Neuronal stem cell (in vitro differentiated cells): ENCODE measurements at regions not wholly inside any gene's neighbourhood (a gene's known extent, or its start where the extent isn't known, plus 50 kb on each side); places are given as distances from the start of the nearest gene placed in this dataset.

Source experiments
- DNase-seq: peaks from one replicate; pipeline ENCODE4 v3.0.0-alpha.2; 2013; ENCODE audit warnings: low spot score
- H2AFZ ChIP-seq: one replicate; pipeline ENCODE4 v1.6.1; 2013; ENCODE audit warnings: mild to moderate bottlenecking, low read length, inconsistent platforms
- H2AK5ac ChIP-seq: 2 replicates; pipeline ENCODE4 v1.6.1; 2013; ENCODE audit warnings: low read depth, mild to moderate bottlenecking, inconsistent platforms, low read length, moderate library complexity, mixed read lengths
- H2BK120ac ChIP-seq: 2 replicates; pipeline ENCODE4 v1.6.1; 2013; ENCODE audit warnings: low read depth, mild to moderate bottlenecking, inconsistent platforms, low read length, moderate library complexity, mixed read lengths
- H2BK12ac ChIP-seq: one replicate; pipeline ENCODE4 v1.6.1; 2013; ENCODE audit warnings: low read length, inconsistent platforms
- H2BK15ac ChIP-seq: 2 replicates; pipeline ENCODE4 v1.6.1; 2013; ENCODE audit warnings: mild to moderate bottlenecking, low read length, inconsistent platforms, mixed read lengths
- H2BK5ac ChIP-seq: one replicate; pipeline ENCODE4 v1.6.1; 2013; ENCODE audit warnings: inconsistent platforms, mild to moderate bottlenecking, low read length, moderate library complexity
- H3K14ac ChIP-seq: one replicate; pipeline ENCODE4 v1.6.1; 2013; ENCODE audit warnings: low read length, inconsistent platforms
- H3K18ac ChIP-seq: 2 replicates; pipeline ENCODE4 v1.6.1; 2013; ENCODE audit warnings: low read length, inconsistent platforms
- H3K23ac ChIP-seq: 2 replicates; pipeline ENCODE4 v1.6.1; 2013; ENCODE audit warnings: low read depth, mild to moderate bottlenecking, mixed read lengths, low read length, inconsistent platforms; ENCODE audit not compliant: poor library complexity
- H3K27ac ChIP-seq: replicated peaks from 3 replicates; pipeline ENCODE4 v1.5.1; 2013; ENCODE audit warnings: low read length, inconsistent platforms
- H3K27me3 ChIP-seq, 3 experiments: 2 replicates each; pipeline ENCODE4 v1.6.1; 2013; ENCODE audit warnings: low read length in 3 of 3, mild to moderate bottlenecking in 2 of 3, inconsistent platforms in 1 of 3, low read depth in 1 of 3, mixed read lengths in 1 of 3, moderate library complexity in 1 of 3; ENCODE audit not compliant: control insufficient read depth in 3 of 3, insufficient read depth in 3 of 3
- H3K36me3 ChIP-seq, 2 donors: replicated peaks in 1 of 2; 2 replicates each; pipeline ENCODE4 v1.6.1; 2013; ENCODE audit warnings: low read length in 2 of 2; ENCODE audit not compliant: control insufficient read depth in 2 of 2, insufficient read depth in 2 of 2
- H3K4ac ChIP-seq: 2 replicates; pipeline ENCODE4 v1.6.1; 2013; ENCODE audit warnings: inconsistent platforms, mild to moderate bottlenecking, low read length, moderate library complexity
- H3K4me1 ChIP-seq, 2 donors: 1 replicate in 1 of 2; 2 replicates in 1 of 2; pipeline ENCODE4 v1.6.1; 2013; ENCODE audit warnings: low read length in 2 of 2, low read depth in 1 of 2; ENCODE audit not compliant: control insufficient read depth in 2 of 2, insufficient read depth in 1 of 2
- H3K4me2 ChIP-seq: one replicate; pipeline ENCODE4 v1.6.1; 2013; ENCODE audit warnings: mild to moderate bottlenecking, low read length, inconsistent platforms; ENCODE audit not compliant: insufficient read depth, poor library complexity, severe bottlenecking
- H3K4me3 ChIP-seq, 2 donors: 2 replicates each; pipeline ENCODE4 v1.5.1; 2013; ENCODE audit warnings: low read length in 2 of 2, mild to moderate bottlenecking in 2 of 2, inconsistent platforms in 1 of 2, moderate library complexity in 1 of 2
- H3K79me1 ChIP-seq: one replicate; pipeline ENCODE4 v1.6.1; 2013; ENCODE audit warnings: low read depth, mild to moderate bottlenecking, inconsistent platforms, low read length, moderate library complexity
- H3K9ac ChIP-seq: one replicate; pipeline ENCODE4 v1.6.1; 2013; ENCODE audit warnings: mild to moderate bottlenecking, low read depth, low read length, inconsistent platforms; ENCODE audit not compliant: poor library complexity
- H3K9me3 ChIP-seq, 2 donors: replicated peaks in 1 of 2; 2 replicates each; pipeline versions ENCODE3 to v1.6.1; 2013; ENCODE audit warnings: low read length in 2 of 2, mild to moderate bottlenecking in 2 of 2, inconsistent platforms in 1 of 2, low read depth in 1 of 2, mixed read lengths in 1 of 2, moderate library complexity in 1 of 2; ENCODE audit not compliant: control insufficient read depth in 2 of 2, insufficient read depth in 1 of 2
- H4K8ac ChIP-seq: one replicate; pipeline ENCODE4 v1.6.1; 2013; ENCODE audit warnings: low read depth, mild to moderate bottlenecking, inconsistent platforms, low read length, moderate library complexity
- H4K91ac ChIP-seq: one replicate; pipeline ENCODE4 v1.6.1; 2013; ENCODE audit warnings: low read length, low read depth, mild to moderate bottlenecking, inconsistent platforms; ENCODE audit not compliant: poor library complexity
- WGBS, 2 donors: extraction: QIAGEN DNeasy Blood & Tissue Kit; methylation state at CpG; one replicate each; pipeline ENCODE4 v1.1.7; 2013; ENCODE audit warnings: missing lambda C conversion rate in 2 of 2, mixed read lengths in 1 of 2; ENCODE audit not compliant: insufficient read length in 2 of 2, insufficient replicate concordance in 1 of 2; ENCODE audit errors: extremely low coverage in 2 of 2; 5-methylcytosine and 5-hydroxymethylcytosine counted together

- no peak overlapping the region for H3K14ac ChIP-seq
- no peaks in the 10 kb centered on the region for H3K36me3 ChIP-seq
- H3K4me2 ChIP-seq, result no peak overlapping the region
- no peak overlapping the region for H2BK12ac ChIP-seq
- no peak overlapping the region for H2AK5ac ChIP-seq
- no peak overlapping the region for H3K18ac ChIP-seq
- no peak overlapping the region for H3K27ac ChIP-seq
- no CpG with 5 or more reads among the region's 1 CpG for WGBS, 2 donors
- no peak overlapping the region for H4K91ac ChIP-seq
- no peak overlapping the region for H2BK120ac ChIP-seq
- H2BK15ac ChIP-seq, result no peak overlapping the region
- peaks cover 0 to 4% of the 10 kb centered on the region in 2 donors for H3K9me3 ChIP-seq
- no peak overlapping the region for H3K4me3 ChIP-seq
- no peaks in the 10 kb centered on the region for H3K27me3 ChIP-seq
- no peak overlapping the region for H3K9ac ChIP-seq
- H3K79me1 ChIP-seq, result no peaks in the 10 kb centered on the region
- no peak overlapping the region for H2BK5ac ChIP-seq
- H3K4me1 ChIP-seq, result no peaks in the 10 kb centered on the region
- no peak overlapping the region for H2AFZ ChIP-seq
- no peak overlapping the region for H3K4ac ChIP-seq
- no peak for DNase-seq
- no peak overlapping the region for H3K23ac ChIP-seq
- no peak overlapping the region for H4K8ac ChIP-seq
Measured at GRCh38 chr12:116399055-116399454, 121.6 kb upstream of the MED13L start.

- DNase-seq, result no peak
Measured at GRCh38 chr12:116400636-116401372, 123.3 kb upstream of the MED13L start.

GRCh38 chr12:116401565-116401964, 124.1 kb upstream of the MED13L start:
- Histone ChIP-seq H2AK5ac (no peak overlapping the region), H3K9me3 (peaks cover 0 to 2% of the 10 kb centered on the region in 2 donors)
- WGBS, 2 donors, result no CpG with 5 or more reads among the region's 3 CpGs

More at GRCh38 chr12:116400636-116401372, 123.3 kb upstream of the MED13L start:
- Histone ChIP-seq H2AFZ (no peak overlapping the region), H3K4ac (no peak overlapping the region), H4K91ac (no peak overlapping the region), H3K4me1 (no peaks in the 10 kb centered on the region), H3K9me3 (peaks cover 0 to 2% of the 10 kb centered on the region in 2 donors), H2BK12ac (no peak overlapping the region), H2AK5ac (no peak overlapping the region), H3K36me3 (no peaks in the 10 kb centered on the region), H4K8ac (no peak overlapping the region), H3K27me3 (no peaks in the 10 kb centered on the region), H3K4me2 (no peak overlapping the region), H3K23ac (no peak overlapping the region), H3K79me1 (no peaks in the 10 kb centered on the region), H2BK120ac (no peak overlapping the region), H3K4me3 (no peak overlapping the region), H2BK5ac (no peak overlapping the region), H3K18ac (no peak overlapping the region), H3K9ac (no peak overlapping the region), H2BK15ac (no peak overlapping the region), H3K14ac (no peak overlapping the region), H3K27ac (no peak overlapping the region)
- WGBS, 2 donors, result no CpG with 5 or more reads among the region's 4 CpGs

GRCh38 chr12:116402163-116402939, 124.9 kb upstream of the MED13L start:
- no peak overlapping the region for H2BK5ac ChIP-seq
- no peak overlapping the region for H2BK12ac ChIP-seq
- no CpG with 5 or more reads among the region's 11 CpGs for WGBS, 2 donors
- no peak overlapping the region for H2BK15ac ChIP-seq
- H3K23ac ChIP-seq, result no peak overlapping the region
- H3K9me3 ChIP-seq, result peaks cover 0 to 2% of the 10 kb centered on the region in 2 donors
- no peak overlapping the region for H4K91ac ChIP-seq
- H2AFZ ChIP-seq, result no peak overlapping the region
- H3K9ac ChIP-seq, result no peak overlapping the region
- DNase-seq, result no peak
- H3K79me1 ChIP-seq, result no peaks in the 10 kb centered on the region
- no peaks in the 10 kb centered on the region for H3K27me3 ChIP-seq
- no peak overlapping the region for H3K14ac ChIP-seq
- no peaks in the 10 kb centered on the region for H3K4me1 ChIP-seq
- no peak overlapping the region for H2BK120ac ChIP-seq
- no peak overlapping the region for H3K4ac ChIP-seq
- no peak overlapping the region for H3K18ac ChIP-seq
- no peak overlapping the region for H3K27ac ChIP-seq
- H4K8ac ChIP-seq, result no peak overlapping the region
- H3K4me3 ChIP-seq, result no peak overlapping the region
- no peaks in the 10 kb centered on the region for H3K36me3 ChIP-seq
- no peak overlapping the region for H2AK5ac ChIP-seq
- no peak overlapping the region for H3K4me2 ChIP-seq

More at GRCh38 chr12:116401565-116401964, 124.1 kb upstream of the MED13L start:
- Histone ChIP-seq H2BK12ac (no peak overlapping the region), H3K79me1 (no peaks in the 10 kb centered on the region), H3K27me3 (no peaks in the 10 kb centered on the region), H2AFZ (no peak overlapping the region), H4K8ac (no peak overlapping the region), H3K4me1 (no peaks in the 10 kb centered on the region), H3K14ac (no peak overlapping the region), H3K9ac (no peak overlapping the region), H2BK15ac (no peak overlapping the region), H3K4me3 (no peak overlapping the region), H3K27ac (no peak overlapping the region), H2BK5ac (no peak overlapping the region), H3K36me3 (no peaks in the 10 kb centered on the region), H3K4me2 (no peak overlapping the region), H4K91ac (no peak overlapping the region), H3K23ac (no peak overlapping the region), H2BK120ac (no peak overlapping the region), H3K18ac (no peak overlapping the region), H3K4ac (no peak overlapping the region)
- DNase-seq, result no peak
